HG03196 (cell line): ENCODE measurements at regions not wholly inside any gene's neighbourhood (a gene's known extent, or its start where the extent isn't known, plus 50 kb on each side); places are given as distances from the start of the nearest gene placed in this dataset.

Experiments used
- ATAC-seq: cut with Tn5 transposase; IDR thresholded peaks from one replicate; pipeline ENCODE4 v1.9.1; 2021; ENCODE audit not compliant: unreplicated experiment

- ATAC-seq = no peak
Observed at GRCh38 chr5:32504329-32504988, 59.9 kb upstream of the ZFR start.

GRCh38 chr5:32503261-32503660 is 58.7 kb upstream of the ZFR start:
- ATAC-seq = no peak

- ATAC-seq = no peak
Observed at GRCh38 chr5:32501071-32502002, 56.8 kb upstream of the ZFR start.

GRCh38 chr5:32500181-32500580 is 55.6 kb upstream of the ZFR start:
- ATAC-seq = no peak

- ATAC-seq = no peak
Observed at GRCh38 chr5:32499261-32499660, 54.7 kb upstream of the ZFR start.

- ATAC-seq = no peak
Observed at GRCh38 chr5:32498484-32498883, 53.9 kb upstream of the ZFR start.

GRCh38 chr5:32496104-32496503 is 51.6 kb upstream of the ZFR start:
- ATAC-seq = no peak

- no peak for ATAC-seq
Observed at GRCh38 chr5:32494827-32495226, 50.3 kb upstream of the ZFR start.
